HEK293 (cell line): ENCODE measurements at regions not wholly inside any gene's neighbourhood (a gene's known extent, or its start where the extent isn't known, plus 50 kb on each side); places are given as distances from the start of the nearest gene placed in this dataset.

ENCODE experiments used
- GLI4 ChIP-seq: fragments of 450-650 bp; formaldehyde crosslinking; IDR thresholded peaks from 2 replicates; pipeline ENCODE4 v1.5.1; 2016; ENCODE audit warnings: missing biosample characterization, missing genetic modification characterization
- KLF16 ChIP-seq: fragments of 450-650 bp; formaldehyde crosslinking; IDR thresholded peaks from 2 replicates; pipeline ENCODE4 v1.5.1; 2017; ENCODE audit warnings: missing biosample characterization, missing genetic modification characterization
- ZBTB20 ChIP-seq: fragments of 450-650 bp; formaldehyde crosslinking; IDR thresholded peaks from 2 replicates; pipeline ENCODE4 v1.5.1; 2016; ENCODE audit warnings: missing biosample characterization, missing genetic modification characterization
- ZBTB21 ChIP-seq: fragments of 450-650 bp; formaldehyde crosslinking; IDR thresholded peaks from 2 replicates; pipeline ENCODE4 v1.5.1; 2017; ENCODE audit warnings: missing biosample characterization, missing genetic modification characterization
- TF ChIP-seq, protein P1 (sequence below): fragments of 450-650 bp; formaldehyde crosslinking; IDR thresholded peaks from 2 replicates; pipeline ENCODE4 v1.5.1; 2016; ENCODE audit warnings: missing biosample characterization, missing genetic modification characterization
- TF ChIP-seq, protein P2 (sequence below): fragments of 450-650 bp; formaldehyde crosslinking; IDR thresholded peaks from 2 replicates; pipeline ENCODE4 v1.5.0; 2017; ENCODE audit warnings: missing biosample characterization, missing genetic modification characterization, borderline replicate concordance

DNA sequence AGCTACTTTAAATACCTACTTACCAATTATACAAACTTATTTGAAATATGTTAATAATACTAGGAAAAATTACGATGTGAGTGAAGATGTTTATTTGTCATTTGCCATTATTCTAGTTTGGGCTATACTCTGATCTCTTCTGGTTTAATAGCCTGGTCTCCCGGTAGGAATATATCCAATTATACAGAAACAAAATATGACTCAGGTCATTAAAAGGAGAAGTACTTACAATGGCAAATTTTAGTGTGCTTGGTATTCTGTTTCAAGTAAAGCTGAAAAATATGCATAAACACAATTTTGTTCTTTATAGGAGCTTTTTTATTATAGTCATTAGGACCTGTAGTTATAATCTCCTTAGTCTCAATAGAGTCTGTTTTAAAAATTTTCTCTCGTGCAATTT lies 176.8 kb downstream of the SLCO4C1 start:
- TF ChIP-seq, protein P1, sequence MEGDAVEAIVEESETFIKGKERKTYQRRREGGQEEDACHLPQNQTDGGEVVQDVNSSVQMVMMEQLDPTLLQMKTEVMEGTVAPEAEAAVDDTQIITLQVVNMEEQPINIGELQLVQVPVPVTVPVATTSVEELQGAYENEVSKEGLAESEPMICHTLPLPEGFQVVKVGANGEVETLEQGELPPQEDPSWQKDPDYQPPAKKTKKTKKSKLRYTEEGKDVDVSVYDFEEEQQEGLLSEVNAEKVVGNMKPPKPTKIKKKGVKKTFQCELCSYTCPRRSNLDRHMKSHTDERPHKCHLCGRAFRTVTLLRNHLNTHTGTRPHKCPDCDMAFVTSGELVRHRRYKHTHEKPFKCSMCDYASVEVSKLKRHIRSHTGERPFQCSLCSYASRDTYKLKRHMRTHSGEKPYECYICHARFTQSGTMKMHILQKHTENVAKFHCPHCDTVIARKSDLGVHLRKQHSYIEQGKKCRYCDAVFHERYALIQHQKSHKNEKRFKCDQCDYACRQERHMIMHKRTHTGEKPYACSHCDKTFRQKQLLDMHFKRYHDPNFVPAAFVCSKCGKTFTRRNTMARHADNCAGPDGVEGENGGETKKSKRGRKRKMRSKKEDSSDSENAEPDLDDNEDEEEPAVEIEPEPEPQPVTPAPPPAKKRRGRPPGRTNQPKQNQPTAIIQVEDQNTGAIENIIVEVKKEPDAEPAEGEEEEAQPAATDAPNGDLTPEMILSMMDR (tag by site-specific recombination): no peak
- no peak for TF ChIP-seq ZBTB20 (tag by site-specific recombination)
- no peak for TF ChIP-seq KLF16 (tag by site-specific recombination)
- TF ChIP-seq, protein P2, sequence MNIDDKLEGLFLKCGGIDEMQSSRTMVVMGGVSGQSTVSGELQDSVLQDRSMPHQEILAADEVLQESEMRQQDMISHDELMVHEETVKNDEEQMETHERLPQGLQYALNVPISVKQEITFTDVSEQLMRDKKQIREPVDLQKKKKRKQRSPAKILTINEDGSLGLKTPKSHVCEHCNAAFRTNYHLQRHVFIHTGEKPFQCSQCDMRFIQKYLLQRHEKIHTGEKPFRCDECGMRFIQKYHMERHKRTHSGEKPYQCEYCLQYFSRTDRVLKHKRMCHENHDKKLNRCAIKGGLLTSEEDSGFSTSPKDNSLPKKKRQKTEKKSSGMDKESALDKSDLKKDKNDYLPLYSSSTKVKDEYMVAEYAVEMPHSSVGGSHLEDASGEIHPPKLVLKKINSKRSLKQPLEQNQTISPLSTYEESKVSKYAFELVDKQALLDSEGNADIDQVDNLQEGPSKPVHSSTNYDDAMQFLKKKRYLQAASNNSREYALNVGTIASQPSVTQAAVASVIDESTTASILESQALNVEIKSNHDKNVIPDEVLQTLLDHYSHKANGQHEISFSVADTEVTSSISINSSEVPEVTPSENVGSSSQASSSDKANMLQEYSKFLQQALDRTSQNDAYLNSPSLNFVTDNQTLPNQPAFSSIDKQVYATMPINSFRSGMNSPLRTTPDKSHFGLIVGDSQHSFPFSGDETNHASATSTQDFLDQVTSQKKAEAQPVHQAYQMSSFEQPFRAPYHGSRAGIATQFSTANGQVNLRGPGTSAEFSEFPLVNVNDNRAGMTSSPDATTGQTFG: no peak
- no peak for TF ChIP-seq GLI4 (tag by site-specific recombination)
- no peak for TF ChIP-seq ZBTB21
